NCI-H748 treated with DMSO at 0.1 percent for 48 hours (cell line): ENCODE measurements at regions not wholly inside any gene's neighbourhood (a gene's known extent, or its start where the extent isn't known, plus 50 kb on each side); places are given as distances from the start of the nearest gene placed in this dataset.

ENCODE experiments used
- DNase-seq: peaks from one replicate; lab custom pipeline; 2025; lab: John Stamatoyannopoulos, UW

- DNase-seq: no peak
These were observed 226.7 kb upstream of the MYOCD start for GRCh38 chr17:12438813-12439586.

DNA sequence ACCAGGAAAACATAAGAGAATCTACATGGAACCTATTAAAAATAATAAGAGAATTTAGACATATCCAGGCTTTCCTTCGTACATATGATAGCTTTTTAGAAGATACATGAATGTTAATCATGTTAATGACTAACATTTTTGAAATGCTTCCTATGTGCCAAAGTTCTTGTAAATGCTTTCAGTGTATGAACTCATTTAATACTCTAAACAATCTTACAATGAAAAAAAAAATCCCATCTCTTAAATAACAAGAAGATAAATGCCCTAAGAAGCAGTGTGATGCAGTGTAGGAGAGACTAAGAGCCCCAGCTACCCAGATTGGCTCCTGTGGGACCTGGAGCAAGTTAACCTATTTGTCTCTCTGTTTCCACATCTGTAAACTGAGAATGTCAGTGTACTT lies 220.4 kb upstream of the MYOCD start:
- no peak for DNase-seq

- no peak for DNase-seq
These were observed 208.2 kb upstream of the MYOCD start for GRCh38 chr17:12457493-12457892.

DNA sequence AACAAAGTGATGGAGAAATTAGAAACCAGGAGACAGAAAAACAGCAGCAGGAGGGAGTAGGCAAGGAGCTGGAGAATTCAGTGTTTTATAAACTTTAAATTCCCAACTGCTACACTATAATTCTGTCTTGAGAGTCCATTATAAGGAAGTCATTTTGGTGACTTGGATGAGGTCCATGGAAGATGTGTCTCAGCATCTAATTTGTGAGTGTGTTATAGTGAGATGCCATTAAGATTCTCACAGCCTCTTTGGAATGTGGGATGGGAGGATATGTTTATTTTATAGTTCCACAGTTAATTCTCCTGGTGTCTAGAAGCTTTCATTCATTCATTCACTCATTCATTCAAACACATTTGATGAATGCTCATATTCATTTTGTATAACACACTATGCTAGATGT lies 206.0 kb upstream of the MYOCD start:
- DNase-seq: no peak

DNA sequence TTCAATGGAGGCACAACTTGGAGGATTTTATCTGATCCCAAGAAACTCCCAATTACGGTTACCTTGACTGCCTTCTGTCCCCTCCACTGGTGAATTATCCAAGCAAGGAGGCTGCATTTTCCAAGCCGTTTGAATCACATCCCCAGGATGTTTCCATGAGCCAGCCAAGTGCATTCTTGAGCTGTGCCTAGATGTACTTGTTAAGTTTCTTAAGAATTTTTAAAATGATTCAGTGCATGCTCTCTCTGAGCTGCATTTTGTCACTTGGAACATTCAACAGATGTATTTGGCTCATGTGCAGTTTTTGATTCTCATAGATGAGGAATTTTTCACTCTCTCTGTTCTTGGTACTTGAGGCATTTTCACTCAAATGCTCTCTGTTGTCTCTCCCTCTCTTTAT lies 202.6 kb upstream of the MYOCD start:
- no peak for DNase-seq

- no peak for DNase-seq
These were observed 193.2 kb upstream of the MYOCD start for GRCh38 chr17:12472252-12473173.

DNA sequence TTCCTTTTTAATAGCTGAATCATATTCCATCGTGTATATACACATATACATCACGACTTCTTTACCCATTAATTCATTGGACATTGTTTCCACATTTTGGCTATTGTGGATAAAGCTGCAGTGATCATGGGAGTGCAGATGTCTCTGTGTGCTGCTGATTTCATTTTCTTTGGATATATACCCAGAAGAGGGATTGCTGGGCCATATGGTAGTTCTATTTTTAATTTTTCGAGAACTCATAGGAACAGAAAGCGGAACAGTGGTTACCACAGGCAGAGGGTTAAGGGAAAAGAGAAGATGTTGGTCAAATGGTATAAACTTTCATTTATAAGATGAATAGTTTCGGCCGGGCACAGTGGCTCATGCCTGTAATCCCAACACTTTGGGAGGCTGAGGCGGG lies 187.4 kb upstream of the MYOCD start:
- DNase-seq: no peak

DNA sequence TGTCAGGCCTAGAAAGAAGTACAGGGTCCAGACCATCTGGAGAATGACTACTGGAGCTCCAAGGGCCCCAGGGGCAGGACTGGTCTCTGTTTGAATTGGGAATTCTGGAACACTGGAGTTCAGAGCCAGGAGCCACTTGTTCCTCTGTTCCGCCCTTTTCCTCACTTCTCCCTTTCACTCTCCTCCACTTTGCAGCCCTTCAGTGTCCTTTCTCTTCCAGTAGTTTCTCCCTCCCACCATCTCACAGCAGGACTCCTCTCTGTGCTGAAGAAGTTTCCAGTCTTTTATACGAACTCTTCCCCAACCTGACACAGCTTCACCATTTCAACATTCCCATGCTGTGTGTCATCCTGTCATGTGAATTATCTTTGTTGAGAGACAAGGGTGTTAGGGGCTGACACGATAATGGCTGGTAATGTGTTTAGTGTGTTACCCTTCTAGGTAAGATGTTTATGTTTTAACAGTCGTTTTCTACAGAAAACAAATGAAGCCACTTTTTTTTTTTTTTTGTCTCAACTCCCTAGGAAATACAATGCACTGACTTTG lies 180.3 kb upstream of the MYOCD start:
- DNase-seq: no peak

- no peak for DNase-seq
These were observed 176.4 kb upstream of the MYOCD start for GRCh38 chr17:12489325-12489724.

- DNase-seq: no peak
These were observed 173.2 kb upstream of the MYOCD start for GRCh38 chr17:12492450-12492849.

DNA sequence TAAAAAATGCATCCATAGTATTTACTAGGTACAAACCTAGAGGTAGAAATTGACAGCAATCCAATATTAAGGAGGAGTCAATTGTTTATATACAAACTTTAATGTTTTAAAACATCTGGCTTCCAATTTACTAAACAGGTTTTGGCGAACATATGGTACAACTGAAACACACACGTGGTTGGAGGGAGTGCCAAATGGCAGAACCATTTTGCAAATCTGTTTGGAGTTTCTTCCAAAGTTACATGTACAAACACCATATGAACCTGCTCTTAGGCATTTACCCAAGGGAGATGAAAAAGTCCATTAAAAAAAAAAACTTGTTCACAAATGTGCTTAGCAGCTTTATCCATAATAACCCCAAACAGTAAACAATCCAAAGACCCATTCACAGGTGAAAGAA lies 159.8 kb upstream of the MYOCD start:
- DNase-seq: no peak

DNA sequence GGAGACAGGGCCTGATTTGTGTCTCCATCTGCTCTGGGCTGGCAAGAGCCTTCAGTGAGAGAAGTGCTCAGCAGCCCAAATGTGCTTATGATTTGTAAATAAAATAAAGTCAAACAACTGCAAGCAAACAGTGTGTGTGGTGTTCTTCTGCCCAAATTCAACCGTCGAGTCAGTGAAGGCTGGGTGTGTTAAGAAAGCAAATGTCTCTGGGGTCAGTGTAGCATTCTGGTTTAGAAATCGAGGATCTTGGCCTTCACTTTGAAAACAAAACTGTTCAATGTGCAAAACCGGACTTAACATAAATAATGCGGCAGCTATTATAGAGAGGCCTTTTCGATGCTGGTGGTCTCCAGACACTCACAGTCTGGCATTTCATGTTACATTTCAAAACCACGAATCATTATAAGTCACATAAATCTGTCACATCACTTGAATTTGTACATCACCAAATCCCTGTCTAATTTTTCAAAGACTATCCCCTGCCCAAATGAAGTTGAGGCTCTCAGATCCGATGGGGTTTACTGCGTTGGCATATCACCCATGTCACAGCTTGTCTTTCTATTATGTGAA lies 158.6 kb upstream of the MYOCD start:
- DNase-seq: no peak

DNA sequence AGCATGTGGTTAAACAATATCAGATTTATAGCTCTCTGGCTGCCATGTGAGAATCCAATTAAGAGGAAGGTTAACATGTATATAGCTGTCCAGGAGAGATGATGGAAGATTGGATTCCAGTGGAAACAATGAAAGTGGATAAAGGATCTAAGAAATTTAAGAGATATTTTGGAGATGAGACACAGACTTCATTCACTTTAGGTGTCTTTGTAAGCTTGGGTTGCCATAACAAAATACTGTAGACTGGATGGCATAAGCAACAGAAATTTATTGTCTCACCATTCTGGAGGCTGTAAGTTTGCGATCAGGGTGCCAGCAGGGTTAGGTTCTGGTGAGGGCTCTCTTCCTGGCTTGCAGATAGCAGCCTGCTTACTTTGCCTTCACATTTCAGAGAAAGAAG lies 155.9 kb upstream of the MYOCD start:
- no peak for DNase-seq

GRCh38 chr17:12510535-12510934 lies 155.2 kb upstream of the MYOCD start:
- DNase-seq: no peak

DNA sequence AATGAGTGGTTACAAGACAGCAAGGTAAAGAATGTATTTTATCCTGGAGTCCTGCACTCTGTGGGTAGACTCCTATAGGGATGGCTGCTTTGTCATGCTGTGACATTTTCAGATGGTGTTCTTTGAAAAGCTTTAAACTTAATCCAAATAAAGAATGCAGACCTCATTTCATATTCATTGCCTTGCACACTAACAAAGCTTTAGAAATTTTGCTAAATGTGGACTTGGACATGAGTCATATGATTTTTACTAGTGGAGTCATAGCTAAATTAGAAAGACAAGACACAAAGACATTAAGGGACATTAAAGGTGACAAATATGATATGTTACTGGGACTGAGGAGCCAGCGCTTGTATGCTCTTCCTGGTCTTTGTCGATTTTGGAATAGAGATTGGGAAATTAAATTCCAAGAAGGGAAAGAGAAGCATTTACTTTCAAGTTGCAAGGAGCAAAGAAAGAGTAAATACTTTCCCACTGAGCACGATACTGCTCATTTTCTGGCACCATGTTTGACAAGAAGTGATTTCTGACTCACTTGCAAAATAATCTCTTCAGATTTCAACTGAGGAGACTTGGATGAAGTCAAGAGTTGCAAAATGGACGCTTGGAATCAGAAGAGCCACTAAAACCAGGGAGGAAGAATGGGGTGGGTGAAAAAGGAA lies 152.9 kb upstream of the MYOCD start:
- no peak for DNase-seq

DNA sequence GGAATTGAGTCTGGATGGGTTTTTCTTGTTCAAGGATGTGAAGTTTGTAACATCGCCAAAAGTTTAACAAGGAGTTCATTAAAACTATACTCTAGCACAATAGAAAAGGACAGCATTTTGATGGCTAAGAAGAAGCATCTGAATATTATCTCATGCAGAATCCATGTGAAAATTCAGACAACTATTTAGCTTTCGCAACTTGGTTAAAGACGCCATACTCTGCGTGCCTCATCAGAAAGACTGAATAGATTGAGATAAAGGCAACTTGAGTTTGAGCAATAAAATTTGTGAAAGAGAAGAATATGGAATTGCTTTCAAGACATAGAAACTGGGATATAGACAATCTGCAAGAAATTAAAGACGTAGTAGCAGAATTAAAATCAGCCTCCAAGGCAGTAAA lies 151.1 kb upstream of the MYOCD start:
- no peak for DNase-seq

- DNase-seq: no peak
These were observed 145.6 kb upstream of the MYOCD start for GRCh38 chr17:12519956-12520594.

- DNase-seq: no peak
These were observed 144.3 kb upstream of the MYOCD start for GRCh38 chr17:12521416-12521815.

DNA sequence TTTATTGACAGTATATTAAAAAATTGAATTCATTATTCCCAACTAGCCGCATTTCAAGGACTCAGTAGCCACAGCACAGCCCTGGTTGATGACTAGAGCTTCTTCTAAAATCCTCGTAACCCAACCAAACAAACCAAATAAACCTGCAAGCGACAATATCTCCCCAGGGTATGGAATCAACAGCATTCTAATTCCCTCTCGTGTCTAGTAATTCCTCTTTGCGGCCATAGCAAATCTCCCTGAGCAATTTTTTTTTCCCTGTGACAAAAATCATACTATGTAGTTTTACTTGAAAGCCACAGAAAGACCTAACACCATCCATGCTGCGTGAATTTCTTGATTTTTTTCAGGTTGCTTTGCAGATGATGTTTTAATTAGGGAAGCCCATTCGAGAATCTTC lies 143.4 kb upstream of the MYOCD start:
- no peak for DNase-seq

DNA sequence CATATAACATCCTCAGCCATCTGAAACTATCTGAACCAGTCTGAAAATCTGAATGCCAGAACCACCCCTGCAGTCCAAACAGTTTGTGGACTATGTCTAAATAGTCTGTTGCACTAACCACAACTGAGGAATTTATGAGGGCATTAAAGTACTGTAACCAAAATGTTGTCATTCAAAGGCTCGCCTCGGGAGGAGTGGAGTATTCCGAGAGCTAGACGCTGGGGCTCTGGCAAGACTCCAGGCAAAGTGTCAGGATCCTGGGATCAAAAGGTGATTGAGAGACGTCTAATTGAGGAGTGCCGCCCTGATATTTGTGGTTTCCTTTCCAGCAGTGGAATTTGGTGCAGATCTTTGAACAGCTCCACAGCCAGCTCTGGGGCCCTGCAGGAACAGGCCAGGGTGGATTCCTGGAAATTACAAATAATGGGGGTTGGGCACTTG lies 142.9 kb upstream of the MYOCD start:
- DNase-seq: no peak

- DNase-seq: no peak
These were observed 142.4 kb upstream of the MYOCD start for GRCh38 chr17:12523244-12523643.

GRCh38 chr17:12528036-12528435 lies 137.7 kb upstream of the MYOCD start:
- no peak for DNase-seq
